SU-DHL-6 (cell line): ENCODE measurements at regions not wholly inside any gene's neighbourhood (a gene's known extent, or its start where the extent isn't known, plus 50 kb on each side); places are given as distances from the start of the nearest gene placed in this dataset.

Experiments
- H2AFZ ChIP-seq: fragments of 200-600 bp; sonication (generic); 2 replicates; pipeline ENCODE4 v1.6.1; 2014; ENCODE audit warnings: low read depth, mild to moderate bottlenecking, moderate library complexity, mixed read lengths, antibody characterized with exemption, low read length; ENCODE audit not compliant: severe bottlenecking
- H3F3A ChIP-seq: fragments of 200-600 bp; shearing (Covaris generic); 2 replicates; pipeline ENCODE4 v1.6.0; 2016; ENCODE audit warnings: antibody characterized with exemption, mild to moderate bottlenecking; ENCODE audit not compliant: insufficient read depth
- H3K27ac ChIP-seq: fragments of 200-600 bp; sonication (generic); 2 replicates; pipeline ENCODE4 v1.5.1; 2016; ENCODE audit warnings: low read depth, mild to moderate bottlenecking, low read length, moderate library complexity, mixed read lengths
- H3K27me3 ChIP-seq: fragments of 200-600 bp; sonication (generic), shearing (Covaris generic); 2 replicates; pipeline ENCODE4 v1.6.0; 2014; ENCODE audit warnings: mild to moderate bottlenecking, low read length
- H3K36me3 ChIP-seq: fragments of 200-600 bp; sonication (generic); 2 replicates; pipeline ENCODE4 v1.6.1; 2014; ENCODE audit warnings: mild to moderate bottlenecking, low read length, mixed read lengths
- H3K4me2 ChIP-seq: fragments of 300-600, 200-600 bp; shearing (Covaris generic), sonication (generic); 2 replicates; pipeline ENCODE4 v1.6.0; 2014; ENCODE audit warnings: low read length, low read depth, mild to moderate bottlenecking; ENCODE audit not compliant: poor library complexity, severe bottlenecking
- H3K4me3 ChIP-seq: fragments of 200-600 bp; sonication (generic); 2 replicates; pipeline ENCODE4 v1.5.1; 2014; ENCODE audit warnings: antibody characterized with exemption, low read length, mild to moderate bottlenecking, mixed read lengths; ENCODE audit not compliant: insufficient read depth, poor library complexity, severe bottlenecking
- H3K79me2 ChIP-seq: fragments of 200-600 bp; sonication (generic); 2 replicates; pipeline ENCODE4 v1.6.1; 2014; ENCODE audit warnings: mild to moderate bottlenecking, low read length, moderate library complexity; ENCODE audit not compliant: insufficient read depth
- H3K9ac ChIP-seq: fragments of 200-600 bp; sonication (generic); 2 replicates; pipeline ENCODE4 v1.7.0; 2014; ENCODE audit warnings: mild to moderate bottlenecking, low read length
- H3K9me2 ChIP-seq: fragments of 200-600 bp; sonication (generic); replicated peaks from 2 replicates; pipeline ENCODE4 v1.6.1; 2014; ENCODE audit warnings: low read length; ENCODE audit not compliant: insufficient read depth
- H3K9me3 ChIP-seq: fragments of 200-600 bp; sonication (generic); 2 replicates; pipeline ENCODE4 v1.6.1; 2014; ENCODE audit warnings: low read length, mixed read lengths; ENCODE audit not compliant: insufficient read depth
- H4K20me1 ChIP-seq: fragments of 200-600 bp; sonication (generic); 2 replicates; pipeline ENCODE4 v1.6.1; 2014; ENCODE audit warnings: low read depth, mild to moderate bottlenecking, antibody characterized with exemption, low read length, moderate library complexity, mixed read lengths
- EZH2phosphoT487 ChIP-seq: fragments of 200-600 bp; sonication (generic), shearing (Covaris generic); conservative IDR thresholded peaks from 2 replicates; pipeline ENCODE4 v1.6.1; 2018; ENCODE audit warnings: mild to moderate bottlenecking, antibody characterized with exemption, low read length, moderate library complexity, mixed read lengths
- TF ChIP-seq, protein P1 (sequence below): fragments of 200-600 bp; sonication (generic); IDR thresholded peaks from one replicate; pipeline ENCODE4 v1.5.1; 2017; ENCODE audit warnings: antibody characterized with exemption, mild to moderate bottlenecking, low read length, moderate library complexity; ENCODE audit not compliant: insufficient read depth, poor library complexity, severe bottlenecking

- H3K9me2 ChIP-seq = no peaks in the 10 kb centered on the region
- H3K79me2 ChIP-seq = no peaks in the 10 kb centered on the region
- no peaks in the 10 kb centered on the region for H3K27me3 ChIP-seq
- no peak overlapping the region for H2AFZ ChIP-seq
- TF ChIP-seq, protein P1, sequence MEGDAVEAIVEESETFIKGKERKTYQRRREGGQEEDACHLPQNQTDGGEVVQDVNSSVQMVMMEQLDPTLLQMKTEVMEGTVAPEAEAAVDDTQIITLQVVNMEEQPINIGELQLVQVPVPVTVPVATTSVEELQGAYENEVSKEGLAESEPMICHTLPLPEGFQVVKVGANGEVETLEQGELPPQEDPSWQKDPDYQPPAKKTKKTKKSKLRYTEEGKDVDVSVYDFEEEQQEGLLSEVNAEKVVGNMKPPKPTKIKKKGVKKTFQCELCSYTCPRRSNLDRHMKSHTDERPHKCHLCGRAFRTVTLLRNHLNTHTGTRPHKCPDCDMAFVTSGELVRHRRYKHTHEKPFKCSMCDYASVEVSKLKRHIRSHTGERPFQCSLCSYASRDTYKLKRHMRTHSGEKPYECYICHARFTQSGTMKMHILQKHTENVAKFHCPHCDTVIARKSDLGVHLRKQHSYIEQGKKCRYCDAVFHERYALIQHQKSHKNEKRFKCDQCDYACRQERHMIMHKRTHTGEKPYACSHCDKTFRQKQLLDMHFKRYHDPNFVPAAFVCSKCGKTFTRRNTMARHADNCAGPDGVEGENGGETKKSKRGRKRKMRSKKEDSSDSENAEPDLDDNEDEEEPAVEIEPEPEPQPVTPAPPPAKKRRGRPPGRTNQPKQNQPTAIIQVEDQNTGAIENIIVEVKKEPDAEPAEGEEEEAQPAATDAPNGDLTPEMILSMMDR = no peak
- no peak for TF ChIP-seq EZH2phosphoT487
- H3K4me2 ChIP-seq = no peak overlapping the region
- H4K20me1 ChIP-seq = no peaks in the 10 kb centered on the region
- H3K9ac ChIP-seq = no peak overlapping the region
- H3K9me3 ChIP-seq = no peaks in the 10 kb centered on the region
- no peaks in the 10 kb centered on the region for H3F3A ChIP-seq
- no peaks in the 10 kb centered on the region for H3K36me3 ChIP-seq
- no peak overlapping the region for H3K27ac ChIP-seq
- no peak overlapping the region for H3K4me3 ChIP-seq
Observed at GRCh38 chr4:115973768-115974167, 860.3 kb upstream of the NDST4 start.

GRCh38 chr4:115972967-115973366 lies 859.5 kb upstream of the NDST4 start:
- Histone ChIP-seq H4K20me1 (no peaks in the 10 kb centered on the region), H3K79me2 (no peaks in the 10 kb centered on the region), H3F3A (no peaks in the 10 kb centered on the region), H3K4me2 (no peak overlapping the region), H3K27me3 (no peaks in the 10 kb centered on the region), H3K9ac (no peak overlapping the region), H2AFZ (no peak overlapping the region), H3K27ac (no peak overlapping the region), H3K4me3 (no peak overlapping the region), H3K9me2 (no peaks in the 10 kb centered on the region), H3K9me3 (no peaks in the 10 kb centered on the region), H3K36me3 (no peaks in the 10 kb centered on the region)
- TF ChIP-seq EZH2phosphoT487 = no peak
- TF ChIP-seq, protein P1 = no peak

DNA sequence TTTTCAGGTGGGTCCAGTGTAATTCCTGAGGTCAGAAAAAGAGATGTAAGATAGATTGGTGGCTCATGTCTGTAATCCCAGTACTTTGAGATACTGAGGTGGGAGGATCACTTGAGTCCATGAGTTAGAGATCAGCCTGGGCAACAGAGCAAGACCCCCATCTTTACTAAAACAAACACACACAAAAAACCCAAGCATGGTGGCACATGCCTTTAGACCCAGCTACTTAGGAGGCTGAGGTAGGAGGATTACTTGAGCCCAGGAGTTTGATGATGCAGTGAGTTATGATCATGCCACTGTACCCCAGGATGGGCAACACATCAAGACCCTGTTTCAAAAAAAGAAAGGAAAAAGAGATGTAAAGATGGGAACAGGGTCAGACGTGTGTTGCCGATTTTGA lies 857.4 kb upstream of the NDST4 start:
- Histone ChIP-seq H3K36me3 (no peaks in the 10 kb centered on the region), H3K27me3 (no peaks in the 10 kb centered on the region), H4K20me1 (no peaks in the 10 kb centered on the region), H3F3A (no peaks in the 10 kb centered on the region), H3K4me2 (no peak overlapping the region), H3K79me2 (no peaks in the 10 kb centered on the region), H3K9me2 (no peaks in the 10 kb centered on the region), H2AFZ (no peak overlapping the region), H3K9me3 (no peaks in the 10 kb centered on the region), H3K27ac (no peak overlapping the region), H3K9ac (no peak overlapping the region), H3K4me3 (no peak overlapping the region)
- TF ChIP-seq, protein P1 = no peak
- no peak for TF ChIP-seq EZH2phosphoT487
